HUES64 (cell line): ENCODE measurements at regions not wholly inside any gene's neighbourhood (a gene's known extent, or its start where the extent isn't known, plus 50 kb on each side); places are given as distances from the start of the nearest gene placed in this dataset.
"Not testable (repeated sequence)": the region's sequence is repeated elsewhere in the genome, so short reads cannot be mapped to it uniquely, and the experiment has no call there.

Experiments
- H3K27ac ChIP-seq: 2 replicates; pipeline ENCODE4 v1.7.0; 2013; ENCODE audit warnings: low read depth, low read length, inconsistent platforms
- H3K27me3 ChIP-seq: 2 replicates; pipeline ENCODE4 v1.6.1; 2013; ENCODE audit warnings: mild to moderate bottlenecking, low read length; ENCODE audit not compliant: insufficient read depth
- H3K36me3 ChIP-seq: 2 replicates; pipeline ENCODE4 v1.6.1; 2013; ENCODE audit warnings: mild to moderate bottlenecking, low read length; ENCODE audit not compliant: insufficient read depth
- H3K4me1 ChIP-seq: 2 replicates; pipeline ENCODE4 v1.6.1; 2013; ENCODE audit warnings: mild to moderate bottlenecking, low read length, moderate library complexity; ENCODE audit not compliant: insufficient read depth
- H3K4me3 ChIP-seq: 2 replicates; pipeline ENCODE4 v1.5.1; 2013; ENCODE audit warnings: mild to moderate bottlenecking, low read length, moderate library complexity
- H3K9ac ChIP-seq: 2 replicates; pipeline ENCODE4 v1.6.1; 2013; ENCODE audit warnings: mild to moderate bottlenecking, low read depth, low read length
- H3K9me3 ChIP-seq: 2 replicates; pipeline ENCODE4 v1.6.1; 2013; ENCODE audit warnings: low read depth, low read length; ENCODE audit not compliant: insufficient read depth
- WGBS: fragments of 150-250, 120-280 bp; methylation state at CpG from one replicate; pipeline ENCODE4 v1.1.7; 2013; ENCODE audit warnings: missing lambda C conversion rate; 5-methylcytosine and 5-hydroxymethylcytosine counted together

DNA sequence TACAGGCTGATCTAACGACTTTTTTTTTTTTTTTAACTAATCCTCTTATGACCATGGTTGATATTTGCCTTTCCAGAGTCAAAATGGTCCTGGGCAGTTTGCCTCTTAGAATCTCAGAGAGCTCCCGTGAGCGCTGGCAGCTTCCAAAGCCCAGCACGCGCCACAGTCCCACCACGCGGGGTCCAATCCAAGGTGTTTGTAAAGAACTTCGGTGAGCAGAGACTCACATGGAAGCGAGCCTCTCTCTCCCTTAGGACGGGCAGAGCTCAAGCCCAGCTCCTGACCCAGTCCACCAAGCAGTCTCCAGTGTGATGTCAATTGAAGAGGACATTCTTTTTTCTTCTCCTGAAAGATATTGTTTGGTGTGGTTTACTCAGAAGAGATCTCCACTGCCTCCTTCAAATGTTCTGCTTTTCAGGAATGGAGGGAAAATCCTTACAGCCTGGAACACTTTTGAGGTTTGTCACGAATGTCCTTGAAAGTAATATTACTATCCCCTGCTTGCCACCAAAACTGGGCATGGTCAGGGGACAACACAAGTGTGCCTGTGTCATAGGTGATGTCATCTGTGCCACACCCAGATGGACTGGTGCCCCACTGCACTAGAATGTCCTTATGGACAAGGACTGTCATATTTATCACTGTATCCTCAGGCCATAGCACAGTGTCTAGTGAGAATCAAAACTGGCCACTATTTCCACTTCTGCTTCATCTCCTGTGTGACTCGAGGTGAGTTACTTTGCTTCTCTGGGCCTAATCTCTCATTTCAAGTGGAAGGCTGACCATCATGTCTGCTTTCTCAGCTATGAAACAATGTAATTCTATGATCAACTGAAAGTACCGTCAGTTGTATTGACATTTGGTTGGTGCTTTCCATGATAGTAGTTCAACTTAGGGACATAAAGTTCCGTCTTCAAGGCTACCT, 97.4 kb upstream of the EDEM3 start:
- Histone ChIP-seq H3K4me1 (peaks cover 9% of the 10 kb centered on the region; the same call in 1 of the 2 replicates), H3K27ac (no peak overlapping the region), H3K36me3 (no peaks in the 10 kb centered on the region), H3K9me3 (no peaks in the 10 kb centered on the region), H3K4me3 (no peak overlapping the region), H3K27me3 (no peaks in the 10 kb centered on the region), H3K9ac (no peak overlapping the region)
- WGBS, result 92% methylated on average over 14 of the region's 14 CpGs

DNA sequence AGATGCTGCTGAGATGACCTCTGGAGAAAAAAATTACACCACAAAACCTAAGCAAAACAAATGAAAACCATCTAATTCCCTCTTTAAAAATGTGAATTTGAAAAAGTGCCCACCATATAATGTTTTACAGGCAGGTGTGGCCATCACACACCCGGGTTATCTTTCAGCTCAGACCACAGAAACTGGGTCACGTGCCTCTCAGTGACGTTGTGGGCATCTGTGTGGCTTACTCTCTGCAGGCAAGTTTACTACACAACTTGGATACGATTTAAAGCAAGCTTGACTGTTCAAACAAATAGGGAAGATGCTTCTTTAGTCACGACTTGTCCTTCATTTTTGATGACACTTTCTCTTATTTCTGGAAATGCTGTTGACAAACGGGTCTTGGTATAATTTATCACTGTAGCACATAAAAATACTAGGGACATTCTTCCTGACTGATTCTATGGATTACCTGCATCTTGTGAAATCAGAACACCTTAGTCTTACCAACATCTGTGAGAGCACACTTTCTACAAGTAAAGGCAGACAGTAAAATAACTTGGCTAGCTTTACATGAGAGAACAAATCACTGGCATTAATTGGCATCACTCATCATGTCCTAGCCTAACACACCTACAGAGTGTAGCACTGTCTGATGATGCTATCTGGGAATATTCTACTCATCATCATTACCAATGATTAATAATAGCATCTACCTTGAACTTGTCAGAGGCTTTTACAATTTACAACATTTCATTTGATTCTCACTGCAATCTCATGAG, 89.3 kb upstream of the EDEM3 start:
- H3K4me3 ChIP-seq, result no peak overlapping the region
- no peaks in the 10 kb centered on the region for H3K27me3 ChIP-seq
- no peaks in the 10 kb centered on the region for H3K9me3 ChIP-seq
- 89% methylated on average over 6 of the region's 6 CpGs for WGBS
- H3K36me3 ChIP-seq, result no peaks in the 10 kb centered on the region
- no peaks in the 10 kb centered on the region for H3K4me1 ChIP-seq
- no peak overlapping the region for H3K27ac ChIP-seq
- no peak overlapping the region for H3K9ac ChIP-seq

DNA sequence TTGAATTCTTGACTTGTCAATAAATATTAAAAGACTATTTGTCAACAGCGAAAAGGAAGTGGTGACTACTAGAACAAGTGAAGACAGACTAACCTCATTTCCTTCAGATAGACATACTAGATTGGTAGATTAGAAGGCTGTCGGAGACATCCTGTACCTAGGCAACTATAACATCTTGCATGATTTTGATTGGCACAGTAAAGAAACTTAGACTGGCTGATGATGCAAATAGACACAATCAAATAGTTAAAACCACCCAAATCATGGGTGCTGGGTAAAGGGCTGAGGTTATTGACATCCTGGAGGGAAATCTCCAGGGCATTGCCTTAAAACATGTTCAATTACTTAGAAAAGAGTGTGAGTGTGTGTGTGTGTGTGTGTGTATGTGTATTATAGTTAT, 85.9 kb upstream of the EDEM3 start:
- Histone ChIP-seq H3K4me1 (no peaks in the 10 kb centered on the region), H3K9ac (no peak overlapping the region), H3K27ac (no peak overlapping the region), H3K4me3 (no peak overlapping the region), H3K9me3 (no peaks in the 10 kb centered on the region), H3K36me3 (no peaks in the 10 kb centered on the region), H3K27me3 (no peaks in the 10 kb centered on the region)
- 100% methylated on average over 2 of the region's 2 CpGs for WGBS

DNA sequence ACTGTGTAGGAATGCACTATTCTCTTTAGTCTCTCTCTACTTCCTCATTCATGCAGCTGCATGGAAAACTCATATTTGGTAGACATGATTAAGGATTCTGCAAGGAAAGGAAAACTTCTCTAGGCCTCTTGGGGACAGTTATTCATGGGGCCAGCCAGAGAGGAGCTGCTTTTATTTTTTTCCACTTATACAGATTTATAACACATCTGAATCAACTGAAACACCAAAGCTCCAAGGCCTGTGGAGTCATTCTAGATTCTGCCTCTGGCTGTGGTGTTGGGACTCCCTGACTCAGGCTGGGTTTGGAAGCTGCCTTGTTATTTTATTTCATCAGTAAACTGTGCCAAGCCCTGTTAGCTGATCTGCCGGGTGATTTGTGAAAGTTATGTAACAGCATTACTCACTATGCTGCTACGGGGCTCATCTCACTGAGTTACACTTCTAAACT, 83.9 kb upstream of the EDEM3 start:
- no peak overlapping the region for H3K9ac ChIP-seq
- H3K36me3 ChIP-seq, result no peaks in the 10 kb centered on the region
- H3K4me3 ChIP-seq, result no peak overlapping the region
- H3K27me3 ChIP-seq, result no peaks in the 10 kb centered on the region
- H3K4me1 ChIP-seq, result no peaks in the 10 kb centered on the region
- H3K27ac ChIP-seq, result no peak overlapping the region
- H3K9me3 ChIP-seq, result no peaks in the 10 kb centered on the region
- WGBS, result 100% methylated on average over 2 of the region's 2 CpGs

DNA sequence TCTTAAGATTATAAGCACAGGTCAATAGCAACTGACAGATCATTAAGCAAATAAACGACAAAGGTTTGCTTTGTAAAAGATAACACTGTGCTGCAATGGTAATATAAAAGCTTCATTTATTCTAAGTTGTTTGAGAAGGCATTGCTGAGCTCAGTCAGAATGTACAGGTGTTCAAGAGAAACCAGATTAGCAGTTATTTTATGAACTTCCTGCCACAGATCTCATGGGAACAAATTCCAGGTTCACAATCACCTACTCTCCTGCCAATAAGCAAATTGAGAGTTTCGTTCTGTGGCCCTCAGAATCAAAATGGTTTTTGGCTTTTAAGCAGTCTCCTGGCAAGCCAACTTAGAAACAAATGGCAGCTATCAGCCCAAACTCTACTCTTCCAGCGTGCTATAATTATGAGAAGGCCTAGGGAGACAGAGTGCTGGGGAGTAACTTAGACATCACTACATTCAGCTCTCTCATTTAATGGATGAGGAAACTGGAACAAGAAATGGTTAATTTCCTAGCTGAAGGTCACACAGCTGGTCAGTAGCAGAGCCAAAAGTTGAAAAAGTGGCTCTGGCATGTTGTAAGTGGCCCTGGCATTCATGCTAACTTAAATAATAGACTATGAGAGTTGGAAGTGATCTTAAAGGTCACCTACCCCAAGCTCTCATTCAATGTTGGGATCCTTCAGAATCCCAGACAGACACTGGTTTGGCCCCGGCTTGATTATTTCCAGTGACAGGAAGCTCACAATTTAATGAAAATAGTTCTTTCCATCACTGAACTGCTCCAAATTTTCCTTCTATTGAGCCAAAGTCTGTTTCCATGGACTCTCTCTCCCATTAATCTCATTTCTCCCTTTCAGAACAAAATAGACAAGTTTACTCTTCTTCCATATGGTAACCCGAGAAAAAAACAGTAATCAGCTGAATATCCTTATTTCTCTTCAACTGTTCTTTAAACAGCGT, 82.6 kb upstream of the EDEM3 start:
- Histone ChIP-seq H3K36me3 (no peaks in the 10 kb centered on the region), H3K27ac (no peak overlapping the region), H3K9ac (no peak overlapping the region), H3K4me1 (no peaks in the 10 kb centered on the region), H3K27me3 (no peaks in the 10 kb centered on the region), H3K4me3 (no peak overlapping the region), H3K9me3 (no peaks in the 10 kb centered on the region)
- whole genome bisulfite sequencing, result 96% methylated on average over 5 of the region's 6 CpGs

DNA sequence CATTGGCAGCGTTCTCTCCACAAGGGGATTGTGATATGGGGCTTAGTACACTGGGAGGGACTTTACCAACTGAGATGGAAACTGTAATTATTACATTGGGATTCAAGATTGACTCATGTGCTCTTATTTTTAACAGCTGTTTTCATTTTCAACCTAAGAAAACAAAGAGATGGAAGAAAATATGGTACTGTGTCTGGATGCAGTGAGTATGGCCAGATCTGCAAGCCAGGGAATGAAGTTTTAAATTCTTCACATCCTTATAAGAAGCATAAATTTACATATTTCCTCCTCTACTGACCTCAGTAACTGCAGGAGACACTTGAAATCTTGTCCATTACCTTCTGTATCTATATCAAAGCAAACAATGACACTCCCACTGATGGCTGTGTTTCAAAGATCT, 81.5 kb upstream of the EDEM3 start:
- Histone ChIP-seq H3K27ac (no peak overlapping the region), H3K27me3 (no peaks in the 10 kb centered on the region)
- 100% methylated on average over 1 of the region's 1 CpG for WGBS

DNA sequence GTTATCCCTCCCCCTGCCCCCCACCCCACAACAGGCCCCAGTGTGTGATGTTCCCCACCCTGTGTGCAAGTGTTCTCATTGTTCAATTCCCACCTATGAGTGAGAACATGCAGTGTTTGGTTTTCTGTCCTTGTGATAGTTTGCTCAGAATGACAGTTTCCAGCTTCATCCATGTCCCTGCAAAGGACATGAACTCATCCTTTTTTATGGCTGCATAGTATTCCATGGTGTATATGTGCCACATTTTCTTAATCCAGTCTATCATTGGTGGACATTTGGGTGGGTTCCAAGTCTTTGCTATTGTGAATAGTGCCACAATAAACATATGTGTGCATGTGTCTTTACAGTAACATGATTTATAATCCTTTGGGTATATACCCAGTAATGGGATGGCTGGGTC, 79.3 kb upstream of the EDEM3 start:
- H3K27me3 ChIP-seq, H3K4me3 ChIP-seq, H3K36me3 ChIP-seq, H3K27ac ChIP-seq, H3K9me3 ChIP-seq, H3K9ac ChIP-seq, H3K4me1 ChIP-seq: not testable (repeated sequence)

More for the DNA sequence above, 81.5 kb upstream of the EDEM3 start:
- Histone ChIP-seq H3K9ac (no peak overlapping the region), H3K4me1 (no peaks in the 10 kb centered on the region), H3K36me3 (no peaks in the 10 kb centered on the region), H3K4me3 (no peak overlapping the region), H3K9me3 (no peaks in the 10 kb centered on the region)

DNA sequence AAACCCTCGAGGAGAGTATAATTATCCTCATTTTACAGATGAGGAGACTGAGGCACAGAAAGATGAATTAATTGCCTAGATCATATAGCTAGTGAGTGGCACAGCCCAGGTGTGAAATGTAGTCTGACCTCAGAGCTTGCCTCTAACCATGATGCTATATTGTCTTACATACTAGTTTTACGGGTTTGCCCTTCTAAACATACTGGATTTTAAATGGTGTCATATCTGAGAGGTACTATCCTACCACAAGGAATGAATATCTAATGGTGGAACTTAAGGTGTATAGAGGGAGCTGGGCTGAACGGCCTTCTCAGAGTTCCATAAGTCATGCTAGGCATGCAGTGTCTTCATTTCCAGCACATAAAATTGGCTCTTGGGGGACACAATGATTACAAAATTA, 77.9 kb upstream of the EDEM3 start:
- Histone ChIP-seq H3K9ac (no peak overlapping the region), H3K4me1 (peaks cover 9% of the 10 kb centered on the region; the same call in 1 of the 2 replicates), H3K27ac (no peak overlapping the region), H3K4me3 (no peak overlapping the region), H3K27me3 (no peaks in the 10 kb centered on the region), H3K36me3 (no peaks in the 10 kb centered on the region), H3K9me3 (no peaks in the 10 kb centered on the region)
- WGBS, result 77% methylated on average over 3 of the region's 3 CpGs

DNA sequence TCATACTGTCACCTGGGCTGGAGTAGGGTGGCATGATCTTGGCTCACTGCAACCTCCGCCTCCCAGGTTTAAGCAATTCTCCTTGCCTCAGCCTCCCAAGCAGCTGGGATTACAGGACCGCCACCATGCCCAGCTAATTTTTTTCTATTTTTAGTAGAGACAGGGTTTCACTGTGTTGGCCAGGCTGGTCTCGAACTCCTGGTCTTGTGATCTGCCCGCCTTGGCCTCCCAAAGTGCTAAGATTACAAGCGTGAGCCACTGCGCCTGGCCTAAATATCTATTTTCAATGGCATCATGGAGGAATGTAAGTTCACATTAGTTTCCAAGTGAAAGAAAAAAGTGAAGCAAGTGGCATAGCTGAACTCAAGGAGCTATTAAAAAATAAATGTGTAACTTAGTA, 74.8 kb upstream of the EDEM3 start:
- H3K27ac ChIP-seq, H3K36me3 ChIP-seq, H3K9ac ChIP-seq, H3K27me3 ChIP-seq, H3K9me3 ChIP-seq, H3K4me3 ChIP-seq, H3K4me1 ChIP-seq: not testable (repeated sequence)
- 97% methylated on average over 6 of the region's 6 CpGs for WGBS

DNA sequence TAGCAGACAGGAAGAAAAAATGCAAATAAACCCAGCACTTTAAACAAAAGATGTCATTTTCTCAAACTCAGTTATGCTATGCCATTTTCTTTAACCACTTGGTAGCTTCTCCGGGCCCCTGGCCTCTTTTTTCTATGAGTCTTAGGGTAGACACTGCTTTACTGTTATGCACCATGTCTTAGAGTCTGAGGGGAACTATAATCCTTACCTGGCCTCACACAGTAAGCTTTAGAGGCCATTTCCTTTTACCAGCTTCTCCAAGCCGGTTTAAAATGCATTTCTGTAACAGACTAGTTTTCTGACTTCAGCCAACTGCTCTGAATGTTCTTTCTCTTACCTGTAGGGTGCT, 73.7 kb upstream of the EDEM3 start:
- WGBS, result 70% methylated on average over 2 of the region's 2 CpGs
- Histone ChIP-seq H3K36me3 (peaks cover 3% of the 10 kb centered on the region; the same call in 1 of the 2 replicates), H3K9ac (no peak overlapping the region), H3K27ac (no peak overlapping the region), H3K4me1 (peaks cover 10% of the 10 kb centered on the region; the same call in 1 of the 2 replicates), H3K9me3 (no peaks in the 10 kb centered on the region), H3K4me3 (no peak overlapping the region), H3K27me3 (no peaks in the 10 kb centered on the region)
